Pons (tissue), 1 donor: ENCODE measurements at regions not wholly inside any gene's neighbourhood (a gene's known extent, or its start where the extent isn't known, plus 50 kb on each side); places are given as distances from the start of the nearest gene placed in this dataset.
"Not testable (repeated sequence)": the region's sequence is repeated elsewhere in the genome, so short reads cannot be mapped to it uniquely, and the experiment has no call there.

Experiments
- DNase-seq: peaks from one replicate; pipeline ENCODE4 v3.0.0-alpha.2; 2016; ENCODE audit warnings: low spot score

DNA sequence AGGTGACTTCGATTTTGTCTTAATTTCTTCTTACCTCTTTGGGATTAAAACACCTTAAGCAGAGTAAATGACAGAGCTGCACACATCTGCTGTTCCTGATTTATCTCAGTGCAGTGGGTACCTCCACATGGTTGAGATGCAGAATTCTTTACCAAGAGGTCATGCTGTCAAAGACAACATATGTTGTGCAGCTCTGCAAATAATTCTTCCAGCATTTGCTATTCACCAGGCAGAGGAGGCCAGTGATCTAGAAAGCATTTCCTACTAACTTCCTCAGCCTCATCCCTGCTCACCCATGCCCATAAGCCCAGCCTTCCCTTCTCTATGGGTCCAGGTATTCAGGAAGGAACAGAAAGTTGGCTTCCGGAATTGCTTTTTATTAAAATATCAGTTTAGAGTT is 109.3 kb downstream of the THBS2 start:
- peak; percentile 13 for DNase-seq

DNA sequence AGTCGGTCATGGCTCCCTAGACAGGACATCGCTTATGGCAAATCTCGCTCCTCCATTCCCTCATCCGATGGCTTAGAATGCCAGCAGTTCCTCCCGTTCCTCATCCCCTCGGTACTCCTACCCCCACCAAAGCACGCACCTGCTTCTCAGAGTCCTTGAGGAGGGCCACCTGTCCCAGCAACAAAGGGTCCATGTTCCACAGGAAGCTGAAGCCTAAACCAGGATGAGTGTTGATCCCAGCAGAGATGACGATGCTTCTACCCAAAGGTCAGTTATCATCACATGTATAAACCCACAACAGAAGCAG is 111.2 kb downstream of the THBS2 start:
- DNase-seq: no peak

DNA sequence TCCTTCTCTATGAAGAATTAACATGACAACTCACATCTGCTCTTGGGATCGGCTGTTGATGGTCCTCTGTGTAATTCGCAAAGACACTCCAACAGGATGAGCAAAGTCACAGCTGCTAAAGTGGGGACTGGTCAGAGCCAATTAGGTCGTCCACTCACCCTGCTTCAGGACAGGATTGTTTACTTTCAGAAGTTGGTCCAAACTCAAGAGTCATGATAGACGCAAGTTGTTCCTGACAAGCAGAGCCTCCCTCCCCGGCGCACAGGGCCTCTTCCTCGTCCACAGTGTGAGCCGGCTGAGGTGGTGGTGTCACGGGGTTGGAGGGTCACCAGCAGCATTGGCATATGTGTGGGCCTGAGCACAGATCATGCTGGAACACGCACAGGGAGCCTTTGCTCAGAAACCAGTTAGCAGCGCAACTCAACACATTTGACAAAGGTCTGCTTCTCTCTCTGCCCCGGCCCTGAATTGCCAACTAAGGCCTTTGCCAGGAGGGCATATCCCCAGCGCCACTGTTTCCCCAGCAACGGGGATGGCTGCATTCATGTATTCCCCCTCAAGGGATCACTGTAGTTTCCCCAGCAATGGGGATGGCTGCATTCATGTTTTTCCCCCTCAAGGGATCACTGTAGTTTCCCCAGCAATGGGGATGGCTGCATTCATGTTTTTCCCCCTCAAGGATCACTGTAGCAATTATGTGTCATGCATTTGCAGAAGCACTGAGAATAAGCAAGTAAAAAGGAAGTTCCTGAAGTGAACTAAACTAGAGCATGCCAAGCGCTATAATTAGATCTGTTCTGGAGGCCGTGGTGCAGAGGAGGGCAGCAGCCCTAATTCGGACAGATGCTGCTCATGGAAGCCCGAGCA is 111.7 kb downstream of the THBS2 start:
- DNase-seq: peak; percentile 54

GRCh38 chr6:169140986-169141495 is 112.6 kb downstream of the THBS2 start:
- DNase-seq: no peak

DNA sequence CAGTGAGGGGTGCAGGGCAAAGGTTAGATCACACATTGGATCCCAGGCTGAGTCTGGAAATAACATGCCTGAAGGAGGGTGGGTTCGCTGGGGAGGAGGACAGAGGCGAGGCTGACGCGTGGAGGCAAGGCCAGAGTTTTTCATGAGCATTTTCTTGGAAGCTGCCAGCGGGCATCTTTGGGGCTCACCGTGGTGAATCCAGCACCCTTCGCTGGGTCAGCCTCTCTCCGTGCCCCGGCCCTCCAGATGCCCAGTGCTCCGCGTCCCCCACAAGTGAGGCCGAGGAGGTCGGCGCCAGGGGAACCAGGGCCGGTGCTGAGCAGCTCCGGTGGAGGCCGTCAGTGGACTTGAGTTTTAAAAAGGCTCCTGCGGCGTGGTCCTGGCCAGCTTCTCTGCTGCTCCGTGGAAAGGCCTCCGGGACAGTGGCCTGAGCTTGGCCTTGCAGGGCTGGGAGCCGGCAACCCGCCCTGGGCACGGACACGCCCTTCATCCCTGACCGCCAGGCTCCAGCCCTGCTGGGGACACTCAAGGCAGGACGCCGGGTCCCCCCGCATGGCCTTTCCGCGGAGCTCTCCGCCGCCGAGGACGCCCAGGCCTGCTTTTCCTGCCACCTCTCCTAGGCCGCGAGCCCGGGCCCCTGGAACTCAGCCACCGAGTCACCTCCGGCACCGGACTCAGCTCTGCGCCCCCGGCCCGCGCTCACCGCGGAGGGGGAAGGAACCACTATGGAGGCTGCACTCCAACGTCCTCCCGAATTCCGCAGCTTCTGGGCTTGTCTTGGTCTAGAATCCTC is 114.3 kb downstream of the THBS2 start:
- DNase-seq: no peak

DNA sequence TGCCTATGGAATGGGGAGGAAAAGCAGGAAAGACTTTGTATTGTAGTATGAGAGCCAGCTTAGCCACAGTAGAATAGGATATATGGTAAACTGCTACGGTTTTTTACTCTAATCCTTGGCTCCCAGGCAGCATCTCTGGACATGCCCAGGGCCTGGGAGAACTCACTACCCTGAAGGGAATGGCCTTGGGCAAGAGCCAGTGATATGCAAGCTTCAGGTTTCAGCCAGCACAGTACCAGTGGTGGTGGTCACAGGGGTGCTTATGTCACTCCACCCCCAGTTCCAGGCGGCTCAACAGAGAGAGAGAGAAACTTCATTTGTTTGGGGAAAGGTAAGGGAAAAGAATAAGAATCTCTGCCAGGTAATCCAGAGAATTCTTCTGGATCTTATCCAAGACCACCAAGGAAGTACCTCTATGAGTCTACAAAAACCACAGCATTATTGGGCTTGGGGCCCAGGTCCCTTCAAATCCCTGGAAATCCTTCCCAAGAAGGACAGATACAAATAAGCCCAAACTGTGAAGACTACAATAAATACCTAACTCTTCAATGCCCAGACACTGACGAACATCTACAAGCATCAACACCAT is 121.2 kb downstream of the THBS2 start:
- DNase-seq: no peak

- DNase-seq: peak; percentile 55
Observed at GRCh38 chr6:169131390-169131789, 122.3 kb downstream of the THBS2 start.

GRCh38 chr6:169130113-169130512 is 123.5 kb downstream of the THBS2 start:
- DNase-seq: no peak

GRCh38 chr6:169121013-169121412 is 132.6 kb downstream of the THBS2 start:
- DNase-seq: no peak

DNA sequence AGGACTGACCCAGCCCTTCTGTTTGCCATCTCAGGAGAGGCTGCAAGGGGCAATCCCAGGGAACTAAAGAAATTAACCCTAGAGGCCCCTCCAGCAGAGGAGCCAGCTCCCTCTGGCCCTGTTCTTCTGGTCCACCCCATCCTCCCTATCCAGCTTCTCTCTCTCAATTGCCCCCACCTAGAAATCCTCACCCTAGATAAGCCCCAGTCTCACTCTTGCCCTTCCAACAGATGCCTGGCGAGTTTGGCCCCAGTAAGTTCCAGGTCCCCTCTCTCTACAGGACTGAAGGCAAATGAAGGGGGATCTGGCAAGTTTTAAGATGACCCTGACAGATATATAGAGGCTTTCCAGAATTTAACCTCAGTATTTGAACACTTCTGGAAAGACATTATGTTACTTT is 134.0 kb downstream of the THBS2 start:
- no peak for DNase-seq

- DNase-seq: no peak
Observed at GRCh38 chr6:169118346-169118830, 135.3 kb downstream of the THBS2 start.

GRCh38 chr6:169117663-169118062 is 136.0 kb downstream of the THBS2 start:
- DNase-seq: no peak

DNA sequence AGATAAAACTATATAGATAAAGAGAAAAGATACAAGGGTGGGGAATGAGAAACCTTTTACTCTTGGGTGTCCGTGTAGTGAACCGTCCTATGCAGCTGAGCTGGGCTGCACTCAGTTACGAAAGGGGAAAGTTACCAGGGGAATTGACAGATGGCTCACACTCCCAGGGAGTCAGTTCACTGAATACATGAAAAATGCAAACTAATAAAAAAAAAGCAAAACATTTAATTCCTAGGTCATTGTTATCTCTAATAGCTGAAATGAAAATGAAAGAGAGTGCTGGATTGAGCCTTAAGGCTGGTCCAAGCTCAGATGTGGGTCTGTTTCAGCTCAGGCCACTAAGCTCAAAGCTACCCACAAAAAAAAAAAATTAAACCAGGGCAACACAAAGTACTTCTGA is 138.0 kb downstream of the THBS2 start:
- DNase-seq: no peak

DNA sequence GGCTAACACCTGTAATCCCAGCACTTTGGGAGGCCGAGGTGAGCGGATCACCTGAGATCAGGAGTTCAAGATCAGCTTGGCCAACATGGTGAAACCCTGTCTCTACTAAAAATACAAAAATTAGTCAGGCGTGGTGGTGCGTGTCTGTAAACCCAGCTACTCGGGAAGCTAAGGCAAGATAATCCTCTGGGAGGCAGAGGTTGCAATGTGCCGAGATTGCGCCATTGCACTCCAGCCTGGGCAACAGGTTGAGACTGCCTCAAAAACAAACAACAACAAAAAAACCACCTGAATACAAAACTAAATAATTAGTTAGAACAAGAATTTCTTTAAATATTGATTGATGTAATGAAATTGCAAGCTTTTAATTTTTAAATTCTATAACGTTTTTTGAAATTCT is 139.0 kb downstream of the THBS2 start:
- not testable (repeated sequence) for DNase-seq

GRCh38 chr6:169112483-169113320 is 140.9 kb downstream of the THBS2 start:
- no peak for DNase-seq

DNA sequence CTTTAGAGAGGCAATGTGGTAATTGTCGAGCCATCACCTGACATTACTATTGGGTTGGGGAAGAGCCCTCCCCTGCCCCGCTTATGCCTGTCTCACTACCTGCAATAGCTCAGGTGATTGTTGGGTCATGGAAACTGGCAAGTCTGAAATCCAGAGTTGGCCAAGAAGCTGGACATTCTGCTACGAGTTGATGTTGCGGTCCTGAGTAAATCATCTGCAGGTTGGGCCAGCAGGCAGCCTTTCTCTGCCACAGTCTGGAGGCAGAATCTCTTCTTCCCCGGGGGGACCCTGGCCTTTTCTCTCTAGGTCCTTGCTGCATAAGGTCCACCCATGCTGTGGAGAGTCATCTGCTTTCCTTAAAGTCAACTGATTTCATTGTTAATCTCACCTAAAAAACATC is 142.4 kb downstream of the THBS2 start:
- no peak for DNase-seq

- DNase-seq: no peak
Observed at GRCh38 chr6:169109411-169110220, 144.0 kb downstream of the THBS2 start.

DNA sequence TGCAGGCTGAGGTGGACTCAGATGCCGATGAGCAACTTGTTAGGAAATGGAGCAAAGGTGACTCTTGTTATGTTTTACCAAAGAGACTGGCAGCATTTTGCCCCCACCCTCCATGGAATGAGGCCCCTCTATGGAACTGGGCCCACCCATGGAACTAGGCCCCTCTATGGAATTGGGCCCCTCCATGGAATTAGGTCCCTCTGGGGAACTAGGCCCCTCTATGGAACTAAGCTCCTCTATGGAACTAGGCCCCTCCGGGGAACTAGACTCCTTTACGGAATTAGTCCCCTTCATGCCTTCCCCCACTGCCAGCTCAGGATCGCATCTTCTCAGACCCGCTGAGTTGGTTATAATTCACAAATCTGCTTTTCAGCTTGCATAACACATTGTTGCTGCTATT is 144.9 kb downstream of the THBS2 start:
- DNase-seq: no peak

DNA sequence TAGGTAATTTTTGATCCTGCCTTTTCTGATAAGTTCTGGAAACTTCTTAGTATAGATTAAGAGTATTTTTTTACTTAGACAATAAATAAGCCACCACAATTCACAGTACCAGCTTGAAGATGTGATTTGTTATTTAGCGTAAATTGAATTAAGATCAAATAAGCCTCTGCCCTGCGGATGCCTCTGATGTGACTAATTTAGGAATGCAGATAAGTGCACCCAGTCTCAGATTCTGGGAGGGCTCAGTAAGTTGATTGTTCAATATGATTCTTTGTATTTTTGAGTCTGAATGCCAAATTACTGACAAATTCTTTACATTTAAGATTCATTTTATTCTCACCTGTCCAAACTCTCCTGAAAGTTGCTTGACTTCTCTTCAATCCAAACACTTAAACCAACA is 147.5 kb downstream of the THBS2 start:
- no peak for DNase-seq

DNA sequence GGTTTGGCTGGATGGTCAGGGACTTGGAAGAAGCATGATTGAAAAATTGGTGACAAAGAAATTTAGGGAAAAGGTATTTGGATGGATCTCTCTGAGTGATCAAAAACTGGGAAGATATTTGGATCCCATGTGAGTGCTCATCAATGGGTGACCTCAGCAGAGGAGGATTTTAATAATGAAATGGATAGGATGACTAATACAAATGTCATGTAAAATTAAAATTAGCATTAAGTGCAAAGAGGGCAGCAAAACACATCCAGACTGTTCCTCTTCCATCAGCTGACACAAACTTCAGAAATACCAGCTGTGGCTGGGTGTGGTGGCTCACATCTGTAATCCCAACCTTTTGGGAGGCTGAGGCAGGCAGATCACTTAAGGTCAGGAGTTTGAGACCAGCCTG is 151.7 kb downstream of the THBS2 start:
- no peak for DNase-seq
